ENCODE measurements at regions not wholly inside any gene's neighbourhood (a gene's known extent, or its start where the extent isn't known, plus 50 kb on each side); places are given as distances from the start of the nearest gene placed in this dataset.

GRCh38 chr2:8398040-8398668, 283.7 kb upstream of the ID2 start:
- TF ChIP-seq CTCF (conservative IDR thresholded peaks at IDR 0.05; ENCODE audit: low read length) (no peak), EZH2phosphoT487 (IDR thresholded peaks at IDR 0.05; ENCODE audit: borderline replicate concordance) (no peak)

Data from Loucy (cell line).